ENCODE measurements at regions not wholly inside any gene's neighbourhood (a gene's known extent, or its start where the extent isn't known, plus 50 kb on each side); places are given as distances from the start of the nearest gene placed in this dataset.

DNA sequence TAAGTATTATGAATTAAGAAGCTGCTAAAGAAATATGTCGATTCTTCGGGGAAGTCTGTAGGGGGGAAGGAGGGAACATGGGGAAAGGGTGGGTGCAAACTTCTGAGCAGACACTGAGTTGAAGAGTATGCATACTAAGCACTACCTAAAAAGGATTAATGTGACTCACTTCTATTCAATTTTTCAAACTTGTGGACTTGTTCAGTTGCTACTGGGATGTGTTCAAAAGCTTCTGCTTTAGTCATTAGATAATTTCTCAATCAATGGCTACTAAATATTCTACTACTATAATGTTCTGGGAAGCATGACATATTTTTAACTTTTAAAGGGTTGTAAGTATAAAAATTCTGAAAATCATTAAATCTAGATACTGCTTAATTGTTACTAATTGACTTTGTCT, 109.7 kb upstream of the FER start:
- peaks cover 2% of the 10 kb centered on the region for H3K27me3 Mint-ChIP-seq
- CTCF ChIA-PET, result no interaction called here
- POLR2A ChIA-PET, result no interaction called here
- no peaks in the 10 kb centered on the region for H3K9me3 Mint-ChIP-seq
- no peak overlapping the region for H3K27ac Mint-ChIP-seq
- DNase-seq, result no peak
- no peaks in the 10 kb centered on the region for H3K36me3 Mint-ChIP-seq (ENCODE audit: low read depth)
- no peak overlapping the region for H3K4me3 Mint-ChIP-seq
- H3K4me1 Mint-ChIP-seq, result peaks cover 3% of the 10 kb centered on the region

DNA sequence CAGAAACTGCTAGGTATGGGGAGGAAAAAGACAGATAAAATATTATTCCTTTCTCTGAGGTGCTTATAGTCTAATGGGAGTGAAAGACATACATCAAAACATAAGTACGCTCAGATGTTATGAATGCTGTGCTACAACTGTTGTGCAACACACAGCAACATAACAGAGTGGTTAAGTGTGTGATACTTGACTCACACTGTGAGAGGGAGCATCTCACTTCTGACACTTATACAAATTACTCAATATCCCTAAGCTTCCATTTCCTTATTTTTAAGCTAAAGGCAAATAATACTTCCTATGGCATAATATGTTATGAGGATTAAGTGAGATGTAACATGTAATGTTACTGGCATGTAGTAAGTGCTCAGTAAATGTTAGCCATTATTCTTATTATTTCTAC, 110.6 kb upstream of the FER start:
- POLR2A ChIA-PET, result no interaction called here
- H3K4me3 Mint-ChIP-seq, result no peak overlapping the region
- DNase-seq, result no peak
- no peaks in the 10 kb centered on the region for H3K36me3 Mint-ChIP-seq (ENCODE audit: low read depth)
- peaks cover 2% of the 10 kb centered on the region for H3K27me3 Mint-ChIP-seq
- no peaks in the 10 kb centered on the region for H3K9me3 Mint-ChIP-seq
- CTCF ChIA-PET, result no interaction called here
- H3K27ac Mint-ChIP-seq, result no peak overlapping the region
- peaks cover 2% of the 10 kb centered on the region for H3K4me1 Mint-ChIP-seq

DNA sequence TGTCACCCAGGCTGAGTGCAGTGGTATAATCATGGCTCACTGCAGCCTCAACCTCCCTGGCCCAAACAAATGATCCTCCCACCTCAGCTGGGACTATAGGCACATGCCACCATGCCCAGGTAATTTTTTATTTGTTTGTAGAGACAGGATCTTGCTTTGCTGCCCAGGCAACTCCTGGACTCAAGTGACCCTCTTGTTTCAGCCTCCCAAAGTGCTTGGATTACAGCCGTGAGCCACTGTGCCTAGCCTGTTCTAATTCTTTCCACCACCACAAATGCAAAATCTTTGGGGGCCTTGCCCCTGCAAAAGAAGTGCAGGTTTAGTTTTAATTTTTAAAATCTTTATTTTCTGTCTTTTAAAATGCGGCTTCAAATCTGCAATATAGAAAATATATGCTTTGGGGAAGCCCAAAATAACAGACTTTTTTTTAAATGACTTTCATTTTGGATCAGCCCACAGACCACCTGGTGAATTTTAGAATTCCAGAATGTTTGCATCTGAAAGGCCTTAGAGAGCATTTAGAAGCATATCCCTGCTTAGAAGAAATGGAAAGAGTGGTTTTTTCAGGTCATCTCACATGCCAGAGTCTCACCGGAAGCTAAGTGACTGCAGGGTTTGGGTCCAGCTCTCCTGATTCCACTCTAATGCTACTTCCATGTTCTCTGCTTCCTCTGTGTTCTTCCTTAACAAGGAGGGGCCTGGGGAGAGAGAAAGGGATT, 111.4 kb upstream of the FER start:
- CTCF ChIA-PET, result interaction anchor here (0.6 to 0.7 kb wide), 2 partner anchors 275 to 580 kb away, joined by 3 to 4 read pairs; no protein-coding TSS in a partner anchor

DNA sequence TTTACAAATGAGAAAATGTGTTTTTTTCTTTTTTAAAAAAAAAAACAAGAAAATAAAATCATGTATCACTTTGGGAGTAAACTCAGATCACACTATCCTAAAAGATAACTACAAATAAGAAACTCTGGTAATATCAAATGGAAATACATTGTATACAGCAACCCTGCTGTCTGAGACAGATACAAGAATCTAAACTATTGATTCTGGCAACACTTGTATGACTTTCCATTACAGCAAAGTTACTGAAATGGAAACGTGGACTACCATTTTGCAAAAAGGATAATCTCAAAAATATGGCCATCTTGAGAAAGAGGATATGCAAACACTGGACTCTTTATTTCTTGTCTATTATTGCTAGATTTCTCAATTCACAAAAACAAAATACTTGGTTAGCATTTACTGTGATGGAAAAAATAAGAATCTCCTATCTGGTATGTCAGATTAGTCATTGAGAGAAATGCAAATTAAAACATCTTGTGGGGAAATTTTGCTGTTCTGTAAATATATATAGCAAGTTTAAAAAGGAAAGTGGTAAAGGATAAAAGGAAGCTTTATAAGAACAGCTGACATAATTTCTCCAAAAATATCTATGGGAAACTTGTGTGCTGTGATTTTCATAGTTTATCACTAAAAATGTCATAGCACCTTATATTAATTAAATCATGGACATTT, 112.9 kb upstream of the FER start:
- DNase-seq, result no peak
- Mint-ChIP-seq H3K36me3 (ENCODE audit: low read depth) (no peaks in the 10 kb centered on the region), H3K27me3 (peaks cover 2% of the 10 kb centered on the region), H3K27ac (no peak overlapping the region), H3K9me3 (no peaks in the 10 kb centered on the region), H3K4me3 (no peak overlapping the region), H3K4me1 (no peaks in the 10 kb centered on the region)
- CTCF ChIA-PET, result no interaction called here
- POLR2A ChIA-PET, result no interaction called here

More for the DNA sequence above, 111.4 kb upstream of the FER start:
- Mint-ChIP-seq H3K9me3 (no peaks in the 10 kb centered on the region), H3K27me3 (peaks cover 2% of the 10 kb centered on the region), H3K27ac (no peak overlapping the region), H3K4me1 (no peaks in the 10 kb centered on the region), H3K36me3 (ENCODE audit: low read depth) (no peaks in the 10 kb centered on the region), H3K4me3 (no peak overlapping the region)
- DNase-seq, result no peak
- POLR2A ChIA-PET, result no interaction called here

DNA sequence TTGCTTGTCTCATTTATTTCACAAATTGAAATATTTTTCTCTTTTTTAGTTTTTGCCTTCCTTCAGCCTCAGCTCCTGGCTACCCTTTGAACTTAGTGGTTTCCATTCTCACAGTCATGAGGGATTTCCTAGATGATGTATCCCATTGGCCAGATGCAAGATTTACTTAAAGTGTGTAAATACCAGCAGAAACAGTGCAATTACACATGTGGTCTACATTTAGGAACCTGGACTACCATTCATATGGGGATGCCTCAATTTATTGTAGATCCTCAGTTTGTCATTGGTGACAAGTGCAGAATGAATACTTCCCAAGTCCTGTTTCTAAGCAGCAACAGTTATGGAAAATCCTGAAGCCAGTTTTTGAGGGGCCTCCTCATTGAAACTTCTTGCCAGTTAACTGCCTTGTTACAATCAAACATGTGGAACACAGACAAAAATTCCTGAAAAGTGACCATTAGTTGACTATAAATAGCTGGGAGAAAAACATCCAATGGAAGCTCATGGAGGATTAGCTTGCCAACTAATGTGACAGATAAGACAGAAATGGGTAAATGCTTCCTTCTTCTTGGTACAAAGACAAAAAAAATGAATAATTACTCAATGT, 113.6 kb upstream of the FER start:
- Mint-ChIP-seq H3K27ac (no peak overlapping the region), H3K9me3 (no peaks in the 10 kb centered on the region), H3K4me1 (no peaks in the 10 kb centered on the region), H3K36me3 (ENCODE audit: low read depth) (no peaks in the 10 kb centered on the region), H3K27me3 (peaks cover 2% of the 10 kb centered on the region), H3K4me3 (no peak overlapping the region)
- DNase-seq, result no peak
- ChIA-PET POLR2A (no interaction called here), CTCF (interaction anchor here (0.5 to 1.5 kb wide), 2 partner anchors 8 to 1523 kb away, joined by 3 to 4 read pairs; no protein-coding TSS in a partner anchor)

DNA sequence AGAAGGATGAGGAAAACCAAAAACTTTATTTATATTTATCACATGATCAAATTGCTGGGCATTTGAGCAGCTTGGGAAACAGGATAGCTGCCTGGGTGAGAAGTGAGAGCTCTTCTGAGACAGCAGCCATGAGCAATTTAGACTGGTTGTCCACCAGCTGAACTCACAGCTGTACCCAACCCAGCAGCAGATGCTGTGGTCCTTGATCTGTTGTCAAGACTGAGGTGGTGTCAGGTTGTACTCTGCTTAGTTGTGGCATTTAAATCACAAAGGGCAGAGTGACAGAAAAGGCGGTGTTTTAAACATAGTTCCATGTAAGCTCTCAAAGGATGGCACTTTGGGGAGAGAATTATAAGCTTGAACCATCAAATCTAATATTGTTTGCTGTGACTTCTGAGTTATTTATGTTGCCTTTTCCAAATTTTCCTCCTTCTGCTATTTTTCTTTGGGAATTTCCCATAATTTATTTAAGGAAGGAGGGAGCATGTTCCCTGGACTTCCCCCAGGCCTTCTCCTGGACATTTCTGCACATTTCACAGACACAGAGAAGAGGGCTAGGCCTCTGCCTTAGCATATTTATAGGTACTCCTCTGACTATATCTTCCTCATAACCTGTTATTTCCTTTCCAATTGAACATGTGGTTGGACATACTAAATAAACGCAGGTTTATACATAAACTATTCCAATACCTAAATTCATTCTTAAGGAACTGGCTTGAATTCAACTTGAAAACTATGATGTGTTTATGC, 117.7 kb upstream of the FER start:
- no peaks in the 10 kb centered on the region for H3K4me1 Mint-ChIP-seq
- no peak for DNase-seq
- no peak overlapping the region for H3K4me3 Mint-ChIP-seq
- peaks cover 4% of the 10 kb centered on the region for H3K27me3 Mint-ChIP-seq
- no peaks in the 10 kb centered on the region for H3K36me3 Mint-ChIP-seq (ENCODE audit: low read depth)
- ChIA-PET CTCF (interaction anchor here (0.6 kb wide), 1 partner anchor 201 kb away, joined by 3 read pairs; no protein-coding TSS in a partner anchor), POLR2A (no interaction called here)
- no peaks in the 10 kb centered on the region for H3K9me3 Mint-ChIP-seq
- H3K27ac Mint-ChIP-seq, result no peak overlapping the region

DNA sequence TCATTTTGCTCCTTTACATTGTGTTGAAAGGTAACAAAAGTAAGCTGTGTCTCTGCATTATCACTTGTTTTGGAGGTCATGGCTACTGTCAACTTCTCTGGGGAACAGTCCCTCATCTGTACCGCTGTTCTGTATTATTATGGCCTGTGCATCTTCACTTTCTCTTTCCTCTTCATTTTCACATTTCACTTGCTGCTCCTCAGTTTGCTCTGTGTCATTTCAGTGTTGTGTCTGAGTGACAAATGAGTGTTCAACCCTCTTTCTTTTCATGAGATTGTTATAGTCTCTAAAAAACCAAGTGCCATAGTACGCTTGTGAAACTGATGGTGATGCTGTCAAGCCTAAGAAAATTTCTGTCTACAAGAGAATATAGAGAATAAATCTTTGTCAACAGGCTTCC, 122.0 kb upstream of the FER start:
- no peak overlapping the region for H3K4me3 Mint-ChIP-seq

DNA sequence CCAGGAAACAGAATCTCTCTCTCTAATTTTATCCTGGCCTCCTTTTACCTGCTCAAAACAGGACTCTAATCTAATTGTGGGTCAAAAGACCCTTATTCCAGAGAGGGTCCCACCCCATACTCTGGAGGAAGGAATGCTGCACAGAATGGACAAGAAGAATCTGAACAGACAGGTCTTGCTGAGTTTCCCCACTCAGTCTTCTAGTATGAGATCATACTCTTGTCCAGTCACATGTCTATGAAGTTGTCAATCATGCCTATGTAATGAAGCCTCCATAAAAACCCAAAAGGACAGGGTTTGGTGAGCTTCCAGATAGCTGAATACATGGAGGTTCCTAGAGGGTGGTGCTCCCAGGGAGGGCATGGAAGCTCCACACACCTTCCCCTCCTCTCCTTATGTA, 123.9 kb upstream of the FER start:
- no peak for DNase-seq
- H3K4me3 Mint-ChIP-seq, result no peak overlapping the region
- no peaks in the 10 kb centered on the region for H3K36me3 Mint-ChIP-seq (ENCODE audit: low read depth)
- peaks cover 4% of the 10 kb centered on the region for H3K27me3 Mint-ChIP-seq
- ChIA-PET POLR2A (no interaction called here), CTCF (no interaction called here)
- H3K4me1 Mint-ChIP-seq, result no peaks in the 10 kb centered on the region
- no peaks in the 10 kb centered on the region for H3K9me3 Mint-ChIP-seq
- H3K27ac Mint-ChIP-seq, result no peak overlapping the region

More for the DNA sequence above, 122.0 kb upstream of the FER start:
- DNase-seq, result no peak
- Mint-ChIP-seq H3K36me3 (ENCODE audit: low read depth) (no peaks in the 10 kb centered on the region), H3K27me3 (peaks cover 4% of the 10 kb centered on the region), H3K9me3 (no peaks in the 10 kb centered on the region), H3K4me1 (no peaks in the 10 kb centered on the region), H3K27ac (no peak overlapping the region)
- POLR2A ChIA-PET, result no interaction called here
- CTCF ChIA-PET, result no interaction called here

DNA sequence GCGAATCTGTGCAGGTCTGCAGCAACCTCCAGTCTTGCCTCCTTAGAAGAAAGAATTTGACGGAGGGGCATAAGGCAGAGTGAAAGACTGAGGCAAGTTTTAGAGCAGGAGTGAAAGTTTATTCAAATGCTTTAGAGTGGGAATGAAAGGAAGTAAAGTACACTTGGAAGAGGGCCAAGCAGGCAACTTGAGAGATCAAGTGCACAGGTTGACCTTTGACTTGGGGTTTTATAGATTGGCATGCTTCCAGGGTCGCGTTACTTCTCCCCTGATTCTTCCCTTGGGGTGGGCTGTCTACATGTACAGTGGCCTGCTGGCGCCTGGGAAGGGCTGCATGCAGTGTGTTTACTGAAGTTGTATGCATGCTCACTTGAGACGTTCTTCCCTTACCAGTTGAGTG, 127.2 kb upstream of the FER start:
- H3K9me3 Mint-ChIP-seq, result no peaks in the 10 kb centered on the region
- no peak for DNase-seq
- H3K27me3 Mint-ChIP-seq, result no peaks in the 10 kb centered on the region
- H3K36me3 Mint-ChIP-seq (ENCODE audit: low read depth), result no peaks in the 10 kb centered on the region
- POLR2A ChIA-PET, result no interaction called here
- CTCF ChIA-PET, result interaction anchor here (1.2 kb wide), 1 partner anchor 343 kb away, joined by 3 read pairs; no protein-coding TSS in a partner anchor
- no peak overlapping the region for H3K4me3 Mint-ChIP-seq
- no peak overlapping the region for H3K27ac Mint-ChIP-seq
- H3K4me1 Mint-ChIP-seq, result no peaks in the 10 kb centered on the region

DNA sequence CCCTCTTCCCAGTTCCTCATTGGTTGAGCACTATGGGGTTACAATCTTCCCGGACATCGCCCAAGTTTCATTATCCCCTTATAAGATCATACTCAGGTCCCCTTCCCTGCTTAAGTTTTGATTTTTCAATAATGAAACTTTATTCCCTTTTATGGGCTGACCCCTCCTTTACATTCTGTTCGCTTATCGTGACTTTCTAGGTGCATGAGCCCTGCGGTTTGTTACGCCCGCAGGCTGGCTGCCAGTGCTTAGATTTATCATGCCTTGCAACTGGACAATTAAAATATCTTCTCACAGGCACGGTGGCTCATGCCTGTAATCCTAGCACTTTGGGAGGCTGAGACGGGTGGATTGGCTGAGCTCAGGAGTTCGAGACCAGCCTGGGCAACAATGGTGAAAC, 127.9 kb upstream of the FER start:
- no peaks in the 10 kb centered on the region for H3K27me3 Mint-ChIP-seq
- no peaks in the 10 kb centered on the region for H3K36me3 Mint-ChIP-seq (ENCODE audit: low read depth)
- ChIA-PET CTCF (no interaction called here), POLR2A (no interaction called here)
- no peaks in the 10 kb centered on the region for H3K4me1 Mint-ChIP-seq
- no peak for DNase-seq
- no peak overlapping the region for H3K27ac Mint-ChIP-seq
- no peak overlapping the region for H3K4me3 Mint-ChIP-seq
- no peaks in the 10 kb centered on the region for H3K9me3 Mint-ChIP-seq

DNA sequence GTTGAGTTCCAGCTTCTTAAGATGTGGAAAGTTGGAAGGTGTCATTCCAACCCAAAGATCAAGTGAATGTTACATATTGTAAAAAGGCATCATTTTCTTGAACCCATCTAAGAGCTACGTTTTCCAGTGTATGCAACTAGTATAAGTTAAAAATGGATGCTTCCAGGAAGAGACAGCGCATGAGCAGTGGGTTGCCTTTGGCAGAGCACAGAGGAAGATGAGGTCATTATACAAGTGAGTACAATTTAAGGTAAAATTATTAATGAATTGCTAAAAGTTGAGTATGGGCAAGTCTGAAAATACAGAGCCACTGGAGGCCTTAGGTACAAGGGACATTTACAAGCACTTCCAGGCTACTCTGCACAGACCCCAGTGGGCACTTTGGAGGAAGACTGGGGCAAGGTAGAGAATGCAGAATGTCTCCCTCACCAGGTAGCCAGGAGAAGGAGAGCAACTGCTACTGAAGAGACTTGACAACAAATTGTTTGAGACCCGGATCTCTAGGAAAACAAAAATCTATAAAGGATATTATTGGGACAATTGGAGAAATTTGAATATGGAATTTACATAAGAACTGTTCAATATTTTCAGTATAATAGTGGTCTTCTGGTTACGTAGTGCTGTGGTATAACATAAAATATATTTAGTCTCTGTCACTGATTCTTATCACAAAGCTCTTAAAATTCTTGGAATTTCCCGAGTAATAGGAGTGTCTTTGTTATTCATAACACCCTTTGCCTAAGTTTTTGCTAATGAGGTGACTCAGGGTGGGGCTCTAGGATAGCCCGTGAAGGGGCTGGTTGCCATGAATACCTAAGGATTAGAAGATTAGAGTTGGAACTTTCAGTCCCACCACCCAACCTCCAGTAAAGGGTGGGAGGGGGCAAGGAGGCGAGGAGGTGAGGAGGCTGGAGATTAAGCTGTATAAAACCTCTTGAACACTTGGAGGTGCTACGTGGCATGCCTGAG, 129.9 kb upstream of the FER start:
- H3K27me3 Mint-ChIP-seq, result no peaks in the 10 kb centered on the region
- H3K4me3 Mint-ChIP-seq, result no peak overlapping the region
- H3K9me3 Mint-ChIP-seq, result no peaks in the 10 kb centered on the region
- POLR2A ChIA-PET, result no interaction called here
- no peak overlapping the region for H3K27ac Mint-ChIP-seq
- CTCF ChIA-PET, result no interaction called here
- H3K4me1 Mint-ChIP-seq, result no peaks in the 10 kb centered on the region
- no peak for DNase-seq
- H3K36me3 Mint-ChIP-seq (ENCODE audit: low read depth), result no peaks in the 10 kb centered on the region

DNA sequence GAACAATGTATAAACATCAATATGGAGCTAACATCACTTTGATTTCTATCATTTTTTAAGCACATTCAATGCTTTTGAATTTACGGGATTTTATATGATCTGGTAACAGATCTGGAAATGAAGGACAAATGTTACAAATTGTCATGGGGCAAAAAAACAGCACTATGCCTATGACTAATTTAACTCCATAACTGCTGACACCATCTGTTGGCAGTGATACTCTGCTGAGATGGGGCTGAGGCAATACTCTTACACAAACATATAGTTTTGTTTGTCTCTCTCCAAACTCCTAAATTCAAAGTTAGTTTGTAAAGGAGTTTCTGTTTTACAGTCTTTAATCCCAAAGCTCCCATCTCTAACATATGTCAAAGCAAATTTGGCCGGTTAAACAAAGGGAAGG, 132.5 kb upstream of the FER start:
- H3K4me1 Mint-ChIP-seq, result no peaks in the 10 kb centered on the region
- H3K27ac Mint-ChIP-seq, result no peak overlapping the region
- no peaks in the 10 kb centered on the region for H3K27me3 Mint-ChIP-seq
- no peak overlapping the region for H3K4me3 Mint-ChIP-seq
- CTCF ChIA-PET, result no interaction called here
- H3K9me3 Mint-ChIP-seq, result peaks cover 4% of the 10 kb centered on the region
- no peak for DNase-seq
- POLR2A ChIA-PET, result no interaction called here
- H3K36me3 Mint-ChIP-seq (ENCODE audit: low read depth), result no peaks in the 10 kb centered on the region
